NCI-H774 (cell line): ENCODE measurements at regions not wholly inside any gene's neighbourhood (a gene's known extent, or its start where the extent isn't known, plus 50 kb on each side); places are given as distances from the start of the nearest gene placed in this dataset.

Source experiments
- DNase-seq: peaks from one replicate; lab custom pipeline; 2025; lab: John Stamatoyannopoulos, UW

- no peak for DNase-seq
Observed at GRCh38 chr7:155865830-155866525, 53.7 kb upstream of the SHH start.

- DNase-seq: no peak
Observed at GRCh38 chr7:155864991-155865690, 52.9 kb upstream of the SHH start.

- DNase-seq: no peak
Observed at GRCh38 chr7:155864271-155864985, 52.2 kb upstream of the SHH start.

- DNase-seq: no peak
Observed at GRCh38 chr7:155863721-155864151, 51.5 kb upstream of the SHH start.

- no peak for DNase-seq
Observed at GRCh38 chr7:155862123-155862892, 50.0 kb upstream of the SHH start.
